Uterus (tissue), 3 donors: ENCODE measurements at regions not wholly inside any gene's neighbourhood (a gene's known extent, or its start where the extent isn't known, plus 50 kb on each side); places are given as distances from the start of the nearest gene placed in this dataset.

Source experiments
- DNase-seq, 2 donors: peaks; one replicate each; pipeline ENCODE4 v3.0.0-alpha.2; 2019 to 2020
- H3K27ac ChIP-seq, 2 donors: fragments of 200-600 bp; sonication (generic); 1 replicate in 1 of 2; 2 replicates in 1 of 2; pipeline ENCODE4 v1.5.1; 2016 to 2018
- H3K27me3 ChIP-seq, 2 donors: fragments of 200-600 bp; sonication (generic); one replicate each; pipeline ENCODE4 v1.5.1; 2018 to 2019; ENCODE audit warnings: control low read depth in 1 of 2
- H3K36me3 ChIP-seq, 2 donors: fragments of 200-600 bp; sonication (generic); one replicate each; pipeline ENCODE4 v1.5.1; 2019; ENCODE audit warnings: control low read depth in 1 of 2
- H3K4me1 ChIP-seq, 2 donors: fragments of 200-600 bp; sonication (generic); one replicate each; pipeline ENCODE4 v1.5.1; 2018 to 2019; ENCODE audit warnings: control low read depth in 1 of 2
- H3K4me3 ChIP-seq, 2 donors: fragments of 200-600 bp; sonication (generic); 1 replicate in 1 of 2; 2 replicates in 1 of 2; pipeline ENCODE4 v1.5.1; 2018 to 2019; ENCODE audit warnings: mild to moderate bottlenecking in 1 of 2
- H3K9me3 ChIP-seq, 2 donors: fragments of 200-600 bp; sonication (generic); one replicate each; pipeline ENCODE4 v1.5.1; 2019; ENCODE audit warnings: control low read depth in 1 of 2
- CTCF ChIP-seq, 4 experiments: fragments of 200-600 bp in 2 of 4; fragments of 450-650 bp in 2 of 4; sonication (generic) in 2 of 4; IDR thresholded peaks; one replicate each; pipeline ENCODE4 v1.5.1; 2016 to 2019; ENCODE audit warnings: antibody characterized with exemption in 4 of 4, mild to moderate bottlenecking in 2 of 4, moderate library complexity in 1 of 4
- POLR2A ChIP-seq, 2 donors: fragments of 450-650 bp; IDR thresholded peaks; one replicate each; pipeline ENCODE4 v1.6.1; 2016; ENCODE audit warnings: antibody characterized with exemption in 2 of 2, mild to moderate bottlenecking in 1 of 2, moderate library complexity in 1 of 2
- intact Hi-C: fragments of 100-400 bp; cut with DNase I; formaldehyde crosslinking; loops from one replicate; pipeline ENCODE4 v1.15.1; 2023; ENCODE audit warnings: low total_unique reads
- donor health status: DM: yes; HTN: yes; CAD: no.

DNA sequence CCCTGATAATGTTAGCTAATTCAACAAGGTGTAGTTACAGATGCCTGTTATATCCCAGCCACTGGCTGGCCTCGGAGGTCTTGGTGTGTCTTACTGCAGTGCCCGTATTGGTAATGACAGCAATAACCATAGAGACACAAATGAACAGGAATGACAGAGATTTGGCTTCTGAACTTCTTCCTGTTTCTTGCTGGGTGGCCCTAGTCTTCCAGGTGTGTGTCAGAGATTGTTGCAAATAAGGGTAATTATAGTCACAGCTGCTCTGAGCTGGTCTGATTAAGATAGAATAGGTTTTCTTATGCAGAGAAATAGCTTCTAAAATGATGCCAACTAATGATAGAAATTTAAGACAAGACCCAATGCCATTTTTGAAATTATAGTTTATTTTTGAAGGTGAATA lies 64.1 kb upstream of the MAD2L1 start:
- no peak for DNase-seq
- Histone ChIP-seq H3K4me1 (no peaks in the 10 kb centered on the region), H3K27ac (no peak overlapping the region), H3K9me3 (no peaks in the 10 kb centered on the region), H3K4me3 (no peak overlapping the region), H3K36me3 (no peaks in the 10 kb centered on the region), H3K27me3 (no peaks in the 10 kb centered on the region)
- intact Hi-C loops, result no loop called here
- TF ChIP-seq POLR2A (IDR thresholded peaks at IDR 0.05), result no peak
- TF ChIP-seq CTCF (IDR thresholded peaks at IDR 0.05), result no peak
